ENCODE measurements at regions not wholly inside any gene's neighbourhood (a gene's known extent, or its start where the extent isn't known, plus 50 kb on each side); places are given as distances from the start of the nearest gene placed in this dataset.

DNA sequence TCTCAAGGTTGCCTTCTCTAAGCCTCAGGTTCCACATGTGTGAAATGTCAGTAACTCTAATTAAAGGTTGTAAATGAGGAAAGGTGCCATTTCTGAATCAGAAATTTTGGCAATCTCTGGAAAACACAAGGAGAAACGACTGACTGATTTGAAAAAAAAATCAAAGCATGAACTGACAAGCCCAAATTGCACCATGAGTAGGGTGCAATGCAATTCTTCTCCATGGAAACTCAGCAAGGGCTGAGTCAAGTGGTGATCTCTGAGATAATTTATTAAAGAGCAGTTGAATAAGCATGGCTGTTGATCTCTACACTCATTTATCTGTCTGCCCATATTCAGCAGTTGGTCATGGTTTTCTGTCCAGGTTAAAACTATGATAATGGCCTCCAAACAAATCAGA, 201.6 kb upstream of the CMC1 start:
- H3K9me3 ChIP-seq (ENCODE audit: control insufficient read depth in 4 of 4, low read length in 3 of 4): no peaks in the 10 kb centered on the region
- WGBS: 80% methylated on average over 1 of the region's 1 CpG
- DNase-seq (ENCODE audit: low spot score): no peak
- H3K27me3 ChIP-seq (ENCODE audit: control insufficient read depth in 4 of 4, insufficient read depth in 4 of 4, low read length in 3 of 4): no peaks in the 10 kb centered on the region
- no peak overlapping the region for H3K9ac ChIP-seq (ENCODE audit: low read depth in 1 of 2, low read length in 2 of 2)
- TF ChIP-seq FOXA1 (IDR thresholded peaks at IDR 0.05) (no peak), HNF4A (conservative IDR thresholded peaks at IDR 0.05) (no peak), JUND (IDR thresholded peaks at IDR 0.05) (no peak), RAD21 (IDR thresholded peaks at IDR 0.05) (no peak), SP1 (IDR thresholded peaks at IDR 0.05) (no peak), CTCF (IDR thresholded peaks at IDR 0.05; ENCODE audit: low read depth, low read length, missing input control) (no peak), HNF4G (IDR thresholded peaks at IDR 0.05) (no peak), EGR1 (IDR thresholded peaks at IDR 0.05; ENCODE audit: low read depth in 2 of 2) (no peak), RXRA (IDR thresholded peaks at IDR 0.05) (no peak), FOXA2 (IDR thresholded peaks at IDR 0.05) (no peak)
- TF ChIP-seq, protein P1, sequence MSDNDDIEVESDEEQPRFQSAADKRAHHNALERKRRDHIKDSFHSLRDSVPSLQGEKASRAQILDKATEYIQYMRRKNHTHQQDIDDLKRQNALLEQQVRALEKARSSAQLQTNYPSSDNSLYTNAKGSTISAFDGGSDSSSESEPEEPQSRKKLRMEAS (IDR thresholded peaks at IDR 0.05): no peak
- TF ChIP-seq, protein P2, sequence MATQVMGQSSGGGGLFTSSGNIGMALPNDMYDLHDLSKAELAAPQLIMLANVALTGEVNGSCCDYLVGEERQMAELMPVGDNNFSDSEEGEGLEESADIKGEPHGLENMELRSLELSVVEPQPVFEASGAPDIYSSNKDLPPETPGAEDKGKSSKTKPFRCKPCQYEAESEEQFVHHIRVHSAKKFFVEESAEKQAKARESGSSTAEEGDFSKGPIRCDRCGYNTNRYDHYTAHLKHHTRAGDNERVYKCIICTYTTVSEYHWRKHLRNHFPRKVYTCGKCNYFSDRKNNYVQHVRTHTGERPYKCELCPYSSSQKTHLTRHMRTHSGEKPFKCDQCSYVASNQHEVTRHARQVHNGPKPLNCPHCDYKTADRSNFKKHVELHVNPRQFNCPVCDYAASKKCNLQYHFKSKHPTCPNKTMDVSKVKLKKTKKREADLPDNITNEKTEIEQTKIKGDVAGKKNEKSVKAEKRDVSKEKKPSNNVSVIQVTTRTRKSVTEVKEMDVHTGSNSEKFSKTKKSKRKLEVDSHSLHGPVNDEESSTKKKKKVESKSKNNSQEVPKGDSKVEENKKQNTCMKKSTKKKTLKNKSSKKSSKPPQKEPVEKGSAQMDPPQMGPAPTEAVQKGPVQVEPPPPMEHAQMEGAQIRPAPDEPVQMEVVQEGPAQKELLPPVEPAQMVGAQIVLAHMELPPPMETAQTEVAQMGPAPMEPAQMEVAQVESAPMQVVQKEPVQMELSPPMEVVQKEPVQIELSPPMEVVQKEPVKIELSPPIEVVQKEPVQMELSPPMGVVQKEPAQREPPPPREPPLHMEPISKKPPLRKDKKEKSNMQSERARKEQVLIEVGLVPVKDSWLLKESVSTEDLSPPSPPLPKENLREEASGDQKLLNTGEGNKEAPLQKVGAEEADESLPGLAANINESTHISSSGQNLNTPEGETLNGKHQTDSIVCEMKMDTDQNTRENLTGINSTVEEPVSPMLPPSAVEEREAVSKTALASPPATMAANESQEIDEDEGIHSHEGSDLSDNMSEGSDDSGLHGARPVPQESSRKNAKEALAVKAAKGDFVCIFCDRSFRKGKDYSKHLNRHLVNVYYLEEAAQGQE (IDR thresholded peaks at IDR 0.05): no peak
- TF ChIP-seq, protein P3, sequence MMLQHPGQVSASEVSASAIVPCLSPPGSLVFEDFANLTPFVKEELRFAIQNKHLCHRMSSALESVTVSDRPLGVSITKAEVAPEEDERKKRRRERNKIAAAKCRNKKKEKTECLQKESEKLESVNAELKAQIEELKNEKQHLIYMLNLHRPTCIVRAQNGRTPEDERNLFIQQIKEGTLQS (IDR thresholded peaks at IDR 0.05): no peak
- no peak overlapping the region for H3K4me3 ChIP-seq (ENCODE audit: low read depth in 1 of 3, low read length in 3 of 3)
- no peaks in the 10 kb centered on the region for H3K4me1 ChIP-seq (ENCODE audit: control insufficient read depth in 4 of 4, insufficient read depth in 4 of 4, low read length in 3 of 4)
- no peak overlapping the region for H3K27ac ChIP-seq (ENCODE audit: low read depth in 1 of 2, low read length in 2 of 2)
- H3K36me3 ChIP-seq (ENCODE audit: control insufficient read depth in 4 of 4, insufficient read depth in 3 of 4, low read depth in 1 of 4, low read length in 3 of 4): no peaks in the 10 kb centered on the region

- Histone ChIP-seq H3K9me3 (ENCODE audit: control insufficient read depth in 4 of 4, low read length in 3 of 4) (no peaks in the 10 kb centered on the region), H3K4me1 (ENCODE audit: control insufficient read depth in 4 of 4, insufficient read depth in 4 of 4, low read length in 3 of 4) (no peaks in the 10 kb centered on the region), H3K4me3 (ENCODE audit: low read depth in 1 of 3, low read length in 3 of 3) (no peak overlapping the region), H3K27me3 (ENCODE audit: control insufficient read depth in 4 of 4, insufficient read depth in 4 of 4, low read length in 3 of 4) (no peaks in the 10 kb centered on the region), H3K9ac (ENCODE audit: low read depth in 1 of 2, low read length in 2 of 2) (no peak overlapping the region), H3K27ac (ENCODE audit: low read depth in 1 of 2, low read length in 2 of 2) (no peak overlapping the region), H3K36me3 (ENCODE audit: control insufficient read depth in 4 of 4, insufficient read depth in 3 of 4, low read depth in 1 of 4, low read length in 3 of 4) (no peaks in the 10 kb centered on the region)
- no peak for DNase-seq (ENCODE audit: low spot score)
- 56% methylated on average over 2 of the region's 2 CpGs for WGBS
- TF ChIP-seq FOXA1 (IDR thresholded peaks at IDR 0.05) (no peak), TAF1 (conservative IDR thresholded peaks at IDR 0.05) (no peak), EGR1 (IDR thresholded peaks at IDR 0.05; ENCODE audit: low read depth in 2 of 2) (no peak), YY1 (IDR thresholded peaks at IDR 0.05) (no peak), NR2F2 (IDR thresholded peaks at IDR 0.05) (no peak), GABPA (IDR thresholded peaks at IDR 0.05 in 1 of 2, conservative IDR thresholded peaks at IDR 0.05 in 1 of 2) (no peak), FOXA2 (IDR thresholded peaks at IDR 0.05) (no peak), HNF4G (IDR thresholded peaks at IDR 0.05) (no peak), RXRA (IDR thresholded peaks at IDR 0.05) (no peak), JUND (IDR thresholded peaks at IDR 0.05) (no peak)
- TF ChIP-seq, protein P2 (IDR thresholded peaks at IDR 0.05): no peak
- TF ChIP-seq, protein P3 (IDR thresholded peaks at IDR 0.05): no peak
- TF ChIP-seq, protein P4, sequence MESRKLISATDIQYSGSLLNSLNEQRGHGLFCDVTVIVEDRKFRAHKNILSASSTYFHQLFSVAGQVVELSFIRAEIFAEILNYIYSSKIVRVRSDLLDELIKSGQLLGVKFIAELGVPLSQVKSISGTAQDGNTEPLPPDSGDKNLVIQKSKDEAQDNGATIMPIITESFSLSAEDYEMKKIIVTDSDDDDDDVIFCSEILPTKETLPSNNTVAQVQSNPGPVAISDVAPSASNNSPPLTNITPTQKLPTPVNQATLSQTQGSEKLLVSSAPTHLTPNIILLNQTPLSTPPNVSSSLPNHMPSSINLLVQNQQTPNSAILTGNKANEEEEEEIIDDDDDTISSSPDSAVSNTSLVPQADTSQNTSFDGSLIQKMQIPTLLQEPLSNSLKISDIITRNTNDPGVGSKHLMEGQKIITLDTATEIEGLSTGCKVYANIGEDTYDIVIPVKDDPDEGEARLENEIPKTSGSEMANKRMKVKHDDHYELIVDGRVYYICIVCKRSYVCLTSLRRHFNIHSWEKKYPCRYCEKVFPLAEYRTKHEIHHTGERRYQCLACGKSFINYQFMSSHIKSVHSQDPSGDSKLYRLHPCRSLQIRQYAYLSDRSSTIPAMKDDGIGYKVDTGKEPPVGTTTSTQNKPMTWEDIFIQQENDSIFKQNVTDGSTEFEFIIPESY (IDR thresholded peaks at IDR 0.05): no peak
- TF ChIP-seq, protein P1 (IDR thresholded peaks at IDR 0.05): no peak
Measured at GRCh38 chr3:28042095-28042635, 199.3 kb upstream of the CMC1 start.
